ENCODE measurements at regions not wholly inside any gene's neighbourhood (a gene's known extent, or its start where the extent isn't known, plus 50 kb on each side); places are given as distances from the start of the nearest gene placed in this dataset.

- no peak for FAIRE-seq
- TF ChIP-seq, protein P1, sequence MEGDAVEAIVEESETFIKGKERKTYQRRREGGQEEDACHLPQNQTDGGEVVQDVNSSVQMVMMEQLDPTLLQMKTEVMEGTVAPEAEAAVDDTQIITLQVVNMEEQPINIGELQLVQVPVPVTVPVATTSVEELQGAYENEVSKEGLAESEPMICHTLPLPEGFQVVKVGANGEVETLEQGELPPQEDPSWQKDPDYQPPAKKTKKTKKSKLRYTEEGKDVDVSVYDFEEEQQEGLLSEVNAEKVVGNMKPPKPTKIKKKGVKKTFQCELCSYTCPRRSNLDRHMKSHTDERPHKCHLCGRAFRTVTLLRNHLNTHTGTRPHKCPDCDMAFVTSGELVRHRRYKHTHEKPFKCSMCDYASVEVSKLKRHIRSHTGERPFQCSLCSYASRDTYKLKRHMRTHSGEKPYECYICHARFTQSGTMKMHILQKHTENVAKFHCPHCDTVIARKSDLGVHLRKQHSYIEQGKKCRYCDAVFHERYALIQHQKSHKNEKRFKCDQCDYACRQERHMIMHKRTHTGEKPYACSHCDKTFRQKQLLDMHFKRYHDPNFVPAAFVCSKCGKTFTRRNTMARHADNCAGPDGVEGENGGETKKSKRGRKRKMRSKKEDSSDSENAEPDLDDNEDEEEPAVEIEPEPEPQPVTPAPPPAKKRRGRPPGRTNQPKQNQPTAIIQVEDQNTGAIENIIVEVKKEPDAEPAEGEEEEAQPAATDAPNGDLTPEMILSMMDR (IDR thresholded peaks at IDR 0.05; ENCODE audit: insufficient read depth, low read length, severe bottlenecking): no peak
Measured at GRCh38 chr14:62076368-62076767, 314.1 kb downstream of the SNAPC1 start.

DNA sequence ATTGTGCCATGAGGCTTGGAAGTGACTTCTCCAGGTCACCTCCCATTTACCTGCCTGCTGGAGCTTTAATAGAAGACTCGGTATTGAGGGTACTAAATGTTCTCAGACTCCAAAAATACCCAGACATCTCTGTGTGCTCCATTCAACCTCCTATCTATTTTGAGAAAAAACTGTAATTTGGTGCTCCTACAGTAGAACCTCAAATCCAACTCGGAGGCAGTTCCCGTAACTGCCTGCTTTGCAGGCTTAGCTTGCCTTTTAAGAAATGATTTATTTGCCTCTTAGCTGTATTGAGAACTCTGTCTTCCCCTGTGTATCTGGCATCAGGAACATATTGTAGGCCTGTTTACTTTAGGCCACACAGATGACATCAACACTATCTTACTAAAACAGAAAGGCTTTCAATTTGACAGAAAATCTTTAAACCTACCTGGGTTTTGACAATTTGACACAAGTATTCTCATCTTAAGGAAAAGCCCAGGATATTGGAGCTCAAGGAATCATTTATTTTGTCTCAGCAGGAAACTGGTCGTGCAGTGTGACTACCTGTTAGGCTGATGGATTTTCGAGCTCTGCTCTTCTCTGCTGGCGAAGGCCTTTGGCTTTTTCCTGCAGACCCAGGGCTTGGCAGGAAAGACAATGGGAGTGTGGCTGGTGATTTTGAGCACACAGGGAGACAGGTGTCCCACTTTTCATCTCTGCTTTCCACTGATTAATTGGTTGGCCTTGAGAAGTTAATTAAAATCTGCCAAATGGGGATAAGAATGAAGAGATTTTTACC is 314.8 kb downstream of the SNAPC1 start:
- no peak overlapping the region for H3K4me3 ChIP-seq (ENCODE audit: low read depth, low read length)
- TF ChIP-seq, protein P1 (IDR thresholded peaks at IDR 0.05; ENCODE audit: insufficient read depth, low read length, severe bottlenecking): no peak
- H3K36me3 ChIP-seq (ENCODE audit: control insufficient read depth, insufficient read depth, low read length): no peaks in the 10 kb centered on the region
- DNase-seq (ENCODE audit: low read depth) (no peak), FAIRE-seq (no peak)
- H3K27me3 ChIP-seq (ENCODE audit: control insufficient read depth, insufficient read depth, low read length): no peaks in the 10 kb centered on the region

More at GRCh38 chr14:62076368-62076767, 314.1 kb downstream of the SNAPC1 start:
- no peaks in the 10 kb centered on the region for H3K27me3 ChIP-seq (ENCODE audit: control insufficient read depth, insufficient read depth, low read length)
- no peak for DNase-seq (ENCODE audit: low read depth)
- H3K36me3 ChIP-seq (ENCODE audit: control insufficient read depth, insufficient read depth, low read length): no peaks in the 10 kb centered on the region
- no peak overlapping the region for H3K4me3 ChIP-seq (ENCODE audit: low read depth, low read length)

GRCh38 chr14:62077676-62078261 is 315.5 kb downstream of the SNAPC1 start:
- no peak for FAIRE-seq
- no peak overlapping the region for H3K4me3 ChIP-seq (ENCODE audit: low read depth, low read length)
- H3K36me3 ChIP-seq (ENCODE audit: control insufficient read depth, insufficient read depth, low read length): no peaks in the 10 kb centered on the region
- TF ChIP-seq, protein P1 (IDR thresholded peaks at IDR 0.05; ENCODE audit: insufficient read depth, low read length, severe bottlenecking): no peak
- DNase-seq (ENCODE audit: low read depth): no peak
- no peaks in the 10 kb centered on the region for H3K27me3 ChIP-seq (ENCODE audit: control insufficient read depth, insufficient read depth, low read length)

- TF ChIP-seq, protein P1 (IDR thresholded peaks at IDR 0.05; ENCODE audit: insufficient read depth, low read length, severe bottlenecking): no peak
- DNase-seq (ENCODE audit: low read depth): no peak
- Histone ChIP-seq H3K36me3 (ENCODE audit: control insufficient read depth, insufficient read depth, low read length) (no peaks in the 10 kb centered on the region), H3K27me3 (ENCODE audit: control insufficient read depth, insufficient read depth, low read length) (no peaks in the 10 kb centered on the region), H3K4me3 (ENCODE audit: low read depth, low read length) (no peak overlapping the region)
- FAIRE-seq: no peak
Measured at GRCh38 chr14:62079038-62079437, 316.8 kb downstream of the SNAPC1 start.

- FAIRE-seq (no peak), DNase-seq (ENCODE audit: low read depth) (no peak)
- TF ChIP-seq, protein P1 (IDR thresholded peaks at IDR 0.05; ENCODE audit: insufficient read depth, low read length, severe bottlenecking): no peak
- H3K36me3 ChIP-seq (ENCODE audit: control insufficient read depth, insufficient read depth, low read length): no peaks in the 10 kb centered on the region
- no peaks in the 10 kb centered on the region for H3K27me3 ChIP-seq (ENCODE audit: control insufficient read depth, insufficient read depth, low read length)
- no peak overlapping the region for H3K4me3 ChIP-seq (ENCODE audit: low read depth, low read length)
Measured at GRCh38 chr14:62081012-62081612, 318.9 kb downstream of the SNAPC1 start.

Measured in bronchial epithelial cell (primary cell).